Neuronal stem cell (in vitro differentiated cells): ENCODE measurements at regions not wholly inside any gene's neighbourhood (a gene's known extent, or its start where the extent isn't known, plus 50 kb on each side); places are given as distances from the start of the nearest gene placed in this dataset.
"Not testable (repeated sequence)": the region's sequence is repeated elsewhere in the genome, so short reads cannot be mapped to it uniquely, and the experiment has no call there.

ENCODE experiments used
- DNase-seq: peaks from one replicate; pipeline ENCODE4 v3.0.0-alpha.2; 2013; ENCODE audit warnings: low spot score
- H2AFZ ChIP-seq: one replicate; pipeline ENCODE4 v1.6.1; 2013; ENCODE audit warnings: mild to moderate bottlenecking, low read length, inconsistent platforms
- H2AK5ac ChIP-seq: 2 replicates; pipeline ENCODE4 v1.6.1; 2013; ENCODE audit warnings: low read depth, mild to moderate bottlenecking, inconsistent platforms, low read length, moderate library complexity, mixed read lengths
- H2BK120ac ChIP-seq: 2 replicates; pipeline ENCODE4 v1.6.1; 2013; ENCODE audit warnings: low read depth, mild to moderate bottlenecking, inconsistent platforms, low read length, moderate library complexity, mixed read lengths
- H2BK12ac ChIP-seq: one replicate; pipeline ENCODE4 v1.6.1; 2013; ENCODE audit warnings: low read length, inconsistent platforms
- H2BK15ac ChIP-seq: 2 replicates; pipeline ENCODE4 v1.6.1; 2013; ENCODE audit warnings: mild to moderate bottlenecking, low read length, inconsistent platforms, mixed read lengths
- H2BK5ac ChIP-seq: one replicate; pipeline ENCODE4 v1.6.1; 2013; ENCODE audit warnings: inconsistent platforms, mild to moderate bottlenecking, low read length, moderate library complexity
- H3K14ac ChIP-seq: one replicate; pipeline ENCODE4 v1.6.1; 2013; ENCODE audit warnings: low read length, inconsistent platforms
- H3K18ac ChIP-seq: 2 replicates; pipeline ENCODE4 v1.6.1; 2013; ENCODE audit warnings: low read length, inconsistent platforms
- H3K23ac ChIP-seq: 2 replicates; pipeline ENCODE4 v1.6.1; 2013; ENCODE audit warnings: low read depth, mild to moderate bottlenecking, mixed read lengths, low read length, inconsistent platforms; ENCODE audit not compliant: poor library complexity
- H3K27ac ChIP-seq: replicated peaks from 3 replicates; pipeline ENCODE4 v1.5.1; 2013; ENCODE audit warnings: low read length, inconsistent platforms
- H3K27me3 ChIP-seq, 3 experiments: 2 replicates each; pipeline ENCODE4 v1.6.1; 2013; ENCODE audit warnings: low read length in 3 of 3, mild to moderate bottlenecking in 2 of 3, inconsistent platforms in 1 of 3, low read depth in 1 of 3, mixed read lengths in 1 of 3, moderate library complexity in 1 of 3; ENCODE audit not compliant: control insufficient read depth in 3 of 3, insufficient read depth in 3 of 3
- H3K36me3 ChIP-seq, 2 donors: replicated peaks in 1 of 2; 2 replicates each; pipeline ENCODE4 v1.6.1; 2013; ENCODE audit warnings: low read length in 2 of 2; ENCODE audit not compliant: control insufficient read depth in 2 of 2, insufficient read depth in 2 of 2
- H3K4ac ChIP-seq: 2 replicates; pipeline ENCODE4 v1.6.1; 2013; ENCODE audit warnings: inconsistent platforms, mild to moderate bottlenecking, low read length, moderate library complexity
- H3K4me1 ChIP-seq, 2 donors: 1 replicate in 1 of 2; 2 replicates in 1 of 2; pipeline ENCODE4 v1.6.1; 2013; ENCODE audit warnings: low read length in 2 of 2, low read depth in 1 of 2; ENCODE audit not compliant: control insufficient read depth in 2 of 2, insufficient read depth in 1 of 2
- H3K4me2 ChIP-seq: one replicate; pipeline ENCODE4 v1.6.1; 2013; ENCODE audit warnings: mild to moderate bottlenecking, low read length, inconsistent platforms; ENCODE audit not compliant: insufficient read depth, poor library complexity, severe bottlenecking
- H3K4me3 ChIP-seq, 2 donors: 2 replicates each; pipeline ENCODE4 v1.5.1; 2013; ENCODE audit warnings: low read length in 2 of 2, mild to moderate bottlenecking in 2 of 2, inconsistent platforms in 1 of 2, moderate library complexity in 1 of 2
- H3K79me1 ChIP-seq: one replicate; pipeline ENCODE4 v1.6.1; 2013; ENCODE audit warnings: low read depth, mild to moderate bottlenecking, inconsistent platforms, low read length, moderate library complexity
- H3K9ac ChIP-seq: one replicate; pipeline ENCODE4 v1.6.1; 2013; ENCODE audit warnings: mild to moderate bottlenecking, low read depth, low read length, inconsistent platforms; ENCODE audit not compliant: poor library complexity
- H3K9me3 ChIP-seq, 2 donors: replicated peaks in 1 of 2; 2 replicates each; pipeline versions ENCODE3 to v1.6.1; 2013; ENCODE audit warnings: low read length in 2 of 2, mild to moderate bottlenecking in 2 of 2, inconsistent platforms in 1 of 2, low read depth in 1 of 2, mixed read lengths in 1 of 2, moderate library complexity in 1 of 2; ENCODE audit not compliant: control insufficient read depth in 2 of 2, insufficient read depth in 1 of 2
- H4K8ac ChIP-seq: one replicate; pipeline ENCODE4 v1.6.1; 2013; ENCODE audit warnings: low read depth, mild to moderate bottlenecking, inconsistent platforms, low read length, moderate library complexity
- H4K91ac ChIP-seq: one replicate; pipeline ENCODE4 v1.6.1; 2013; ENCODE audit warnings: low read length, low read depth, mild to moderate bottlenecking, inconsistent platforms; ENCODE audit not compliant: poor library complexity
- WGBS, 2 donors: extraction: QIAGEN DNeasy Blood & Tissue Kit; methylation state at CpG; one replicate each; pipeline ENCODE4 v1.1.7; 2013; ENCODE audit warnings: missing lambda C conversion rate in 2 of 2, mixed read lengths in 1 of 2; ENCODE audit not compliant: insufficient read length in 2 of 2, insufficient replicate concordance in 1 of 2; ENCODE audit errors: extremely low coverage in 2 of 2; 5-methylcytosine and 5-hydroxymethylcytosine counted together

GRCh38 chr2:82992968-82993367 is 1466.1 kb downstream of the SUCLG1 start:
- WGBS, 2 donors, result no CpG with 5 or more reads among the region's 2 CpGs

GRCh38 chr2:82987706-82988105 is 1471.4 kb downstream of the SUCLG1 start:
- not testable (repeated sequence) for H3K4me2 ChIP-seq, H3K4me1 ChIP-seq, H2AK5ac ChIP-seq, H3K9me3 ChIP-seq, H3K79me1 ChIP-seq, H4K8ac ChIP-seq, H3K27me3 ChIP-seq, H3K36me3 ChIP-seq, H3K9ac ChIP-seq, DNase-seq, H3K27ac ChIP-seq, H3K4ac ChIP-seq, H2BK5ac ChIP-seq, H2AFZ ChIP-seq, H3K14ac ChIP-seq, H3K4me3 ChIP-seq, H3K18ac ChIP-seq, H4K91ac ChIP-seq, H3K23ac ChIP-seq, H2BK15ac ChIP-seq, H2BK120ac ChIP-seq, H2BK12ac ChIP-seq
- no CpG with 5 or more reads among the region's 6 CpGs for WGBS, 2 donors

More at GRCh38 chr2:82992968-82993367, 1466.1 kb downstream of the SUCLG1 start:
- DNase-seq, result no peak
- Histone ChIP-seq H3K23ac (no peak overlapping the region), H4K91ac (no peak overlapping the region), H2BK12ac (no peak overlapping the region), H2BK15ac (no peak overlapping the region), H3K27ac (no peak overlapping the region), H3K79me1 (no peaks in the 10 kb centered on the region), H2AFZ (no peak overlapping the region), H2AK5ac (no peak overlapping the region), H4K8ac (no peak overlapping the region), H3K14ac (no peak overlapping the region), H3K4me1 (no peaks in the 10 kb centered on the region), H3K4me2 (no peak overlapping the region), H3K9me3 (no peaks in the 10 kb centered on the region), H3K4ac (no peak overlapping the region), H3K9ac (no peak overlapping the region), H2BK120ac (no peak overlapping the region), H2BK5ac (no peak overlapping the region), H3K18ac (no peak overlapping the region), H3K27me3 (no peaks in the 10 kb centered on the region), H3K4me3 (no peak overlapping the region), H3K36me3 (no peaks in the 10 kb centered on the region)

- no peak overlapping the region for H3K9ac ChIP-seq
- no peak overlapping the region for H3K27ac ChIP-seq
- H2BK120ac ChIP-seq, result no peak overlapping the region
- no peak overlapping the region for H3K14ac ChIP-seq
- H3K18ac ChIP-seq, result no peak overlapping the region
- H4K8ac ChIP-seq, result no peak overlapping the region
- no peak overlapping the region for H2AFZ ChIP-seq
- no peaks in the 10 kb centered on the region for H3K27me3 ChIP-seq
- H3K4me3 ChIP-seq, result no peak overlapping the region
- H3K4me2 ChIP-seq, result no peak overlapping the region
- DNase-seq, result no peak
- H2BK12ac ChIP-seq, result no peak overlapping the region
- H3K79me1 ChIP-seq, result no peaks in the 10 kb centered on the region
- H2BK5ac ChIP-seq, result no peak overlapping the region
- no peak overlapping the region for H3K4ac ChIP-seq
- WGBS, 2 donors, result no CpG with 5 or more reads among the region's 3 CpGs
- no peaks in the 10 kb centered on the region for H3K36me3 ChIP-seq
- no peak overlapping the region for H4K91ac ChIP-seq
- H2AK5ac ChIP-seq, result no peak overlapping the region
- H3K4me1 ChIP-seq, result no peaks in the 10 kb centered on the region
- H3K9me3 ChIP-seq, result no peaks in the 10 kb centered on the region
- H2BK15ac ChIP-seq, result no peak overlapping the region
- H3K23ac ChIP-seq, result no peak overlapping the region
These were observed 1472.2 kb downstream of the SUCLG1 start for GRCh38 chr2:82986899-82987298.

- H3K4me2 ChIP-seq, result no peak overlapping the region
- no peak overlapping the region for H3K14ac ChIP-seq
- H2AK5ac ChIP-seq, result no peak overlapping the region
- H4K91ac ChIP-seq, result no peak overlapping the region
- no peak overlapping the region for H3K4me3 ChIP-seq
- H3K36me3 ChIP-seq, result no peaks in the 10 kb centered on the region
- H3K23ac ChIP-seq, result no peak overlapping the region
- no peaks in the 10 kb centered on the region for H3K4me1 ChIP-seq
- H3K9ac ChIP-seq, result no peak overlapping the region
- H2BK15ac ChIP-seq, result no peak overlapping the region
- no peak overlapping the region for H2BK12ac ChIP-seq
- no peak overlapping the region for H2BK5ac ChIP-seq
- no peak overlapping the region for H3K27ac ChIP-seq
- no peaks in the 10 kb centered on the region for H3K79me1 ChIP-seq
- no CpG with 5 or more reads among the region's 18 CpGs for WGBS, 2 donors
- no peaks in the 10 kb centered on the region for H3K9me3 ChIP-seq
- no peaks in the 10 kb centered on the region for H3K27me3 ChIP-seq
- DNase-seq, result no peak
- peak overlapping the region; percentile 24 for H3K18ac ChIP-seq
- H2AFZ ChIP-seq, result no peak overlapping the region
- H3K4ac ChIP-seq, result no peak overlapping the region
- no peak overlapping the region for H4K8ac ChIP-seq
- H2BK120ac ChIP-seq, result no peak overlapping the region
These were observed 1473.4 kb downstream of the SUCLG1 start for GRCh38 chr2:82985572-82986197.
